HEK293 (cell line): ENCODE measurements at regions not wholly inside any gene's neighbourhood (a gene's known extent, or its start where the extent isn't known, plus 50 kb on each side); places are given as distances from the start of the nearest gene placed in this dataset.

Source experiments
- CTCF ChIA-PET: fragments of 350-600 bp; formaldehyde crosslinking; extraction: SDS; loops from one replicate; lab custom pipeline; 2021; ENCODE audit warnings: antibody characterized with exemption; lab: Yijun Ruan, JAX
- POLR2A ChIA-PET: fragments of 300-600 bp; formaldehyde crosslinking; extraction: SDS; loops from one replicate; lab custom pipeline; 2020; ENCODE audit warnings: antibody characterized with exemption, inconsistent platforms; lab: Yijun Ruan, JAX
- H3K27ac ChIP-seq: fragments of 200-500 bp; sonication (Bioruptor generic); 2 replicates; pipeline ENCODE4 v1.5.1; 2014; ENCODE audit warnings: low read depth, low read length, control low read depth, inconsistent platforms; ENCODE audit errors: extremely low read depth
- H3K36me3 ChIP-seq, 2 experiments: fragments of 200-500 bp in 1 of 2; sonication (Bioruptor generic) in 1 of 2; 1 replicate in 1 of 2; 2 replicates in 1 of 2; pipeline ENCODE4 v1.5.1; 2014 to 2017; ENCODE audit warnings: inconsistent platforms in 2 of 2, low read length in 2 of 2; ENCODE audit not compliant: control insufficient read depth in 2 of 2, insufficient read depth in 1 of 2
- H3K4me1 ChIP-seq: fragments of 200-500 bp; sonication (Bioruptor generic); 2 replicates; pipeline ENCODE4 v1.5.1; 2014; ENCODE audit warnings: mild to moderate bottlenecking, low read length, inconsistent platforms; ENCODE audit not compliant: control insufficient read depth, insufficient read depth
- H3K4me3 ChIP-seq: 2 replicates; pipeline ENCODE4 v1.5.1; 2011; ENCODE audit warnings: low read depth, mild to moderate bottlenecking, control low read depth, low read length, moderate library complexity
- H3K9me3 ChIP-seq: fragments of 200-500 bp; sonication (Bioruptor generic); 2 replicates; pipeline ENCODE4 v1.5.1; 2014; ENCODE audit warnings: low read depth, low read length, inconsistent platforms; ENCODE audit not compliant: control insufficient read depth, insufficient read depth
- CTCF ChIP-seq: fragments of 450-650 bp; formaldehyde crosslinking; IDR thresholded peaks from 2 replicates; pipeline ENCODE4 v1.5.1; 2016; ENCODE audit warnings: missing biosample characterization, missing genetic modification characterization
- GLIS2 ChIP-seq: fragments of 450-650 bp; formaldehyde crosslinking; IDR thresholded peaks from 2 replicates; pipeline ENCODE4 v1.5.1; 2016; ENCODE audit warnings: missing biosample characterization, missing genetic modification characterization
- KLF9 ChIP-seq: fragments of 450-650 bp; formaldehyde crosslinking; IDR thresholded peaks from 2 replicates; pipeline ENCODE4 v1.5.1; 2016; ENCODE audit warnings: missing biosample characterization, missing genetic modification characterization, low read depth
- MYNN ChIP-seq: fragments of 450-650 bp; formaldehyde crosslinking; IDR thresholded peaks from 2 replicates; pipeline ENCODE4 v1.5.1; 2016; ENCODE audit warnings: missing biosample characterization, missing genetic modification characterization, borderline replicate concordance
- ZBTB1 ChIP-seq: fragments of 450-650 bp; formaldehyde crosslinking; IDR thresholded peaks from 2 replicates; pipeline ENCODE4 v1.5.1; 2016; ENCODE audit warnings: missing biosample characterization, missing genetic modification characterization
- ZBTB48 ChIP-seq: fragments of 450-650 bp; formaldehyde crosslinking; IDR thresholded peaks from 2 replicates; pipeline ENCODE4 v1.5.1; 2016; ENCODE audit warnings: missing biosample characterization, missing genetic modification characterization
- ZEB2 ChIP-seq: fragments of 450-650 bp; formaldehyde crosslinking; IDR thresholded peaks from 2 replicates; pipeline ENCODE4 v1.5.1; 2016; ENCODE audit warnings: missing biosample characterization, missing genetic modification characterization
- ZNF266 ChIP-seq: fragments of 450-650 bp; formaldehyde crosslinking; IDR thresholded peaks from 2 replicates; pipeline ENCODE4 v1.5.1; 2016; ENCODE audit warnings: missing biosample characterization, missing genetic modification characterization, low read depth
- ZNF292 ChIP-seq: fragments of 450-650 bp; formaldehyde crosslinking; IDR thresholded peaks from 2 replicates; pipeline ENCODE4 v1.5.1; 2016; ENCODE audit warnings: low read depth, missing biosample characterization, missing genetic modification characterization, borderline replicate concordance
- ZNF366 ChIP-seq: fragments of 450-650 bp; formaldehyde crosslinking; conservative IDR thresholded peaks from 2 replicates; pipeline ENCODE4 v1.5.1; 2016; ENCODE audit warnings: missing biosample characterization, missing genetic modification characterization
- ZNF391 ChIP-seq: fragments of 450-650 bp; formaldehyde crosslinking; IDR thresholded peaks from 2 replicates; pipeline ENCODE4 v1.5.1; 2016; ENCODE audit warnings: low read depth, missing biosample characterization, missing genetic modification characterization, borderline replicate concordance
- ZNF473 ChIP-seq: fragments of 450-650 bp; formaldehyde crosslinking; IDR thresholded peaks from 2 replicates; pipeline ENCODE4 v1.5.1; 2017; ENCODE audit warnings: missing biosample characterization, missing genetic modification characterization
- ZNF513 ChIP-seq: fragments of 450-650 bp; IDR thresholded peaks from 2 replicates; pipeline ENCODE4 v1.5.1; 2018; ENCODE audit warnings: missing biosample characterization, missing genetic modification characterization
- ZNF518A ChIP-seq: fragments of 450-650 bp; formaldehyde crosslinking; conservative IDR thresholded peaks from 2 replicates; pipeline ENCODE4 v1.5.1; 2016; ENCODE audit warnings: low read depth, missing biosample characterization, missing genetic modification characterization
- ZNF654 ChIP-seq: fragments of 450-650 bp; formaldehyde crosslinking; IDR thresholded peaks from 2 replicates; pipeline ENCODE4 v1.5.1; 2016; ENCODE audit warnings: low read depth, missing biosample characterization, missing genetic modification characterization
- ZNF664 ChIP-seq: fragments of 450-650 bp; formaldehyde crosslinking; IDR thresholded peaks from 2 replicates; pipeline ENCODE4 v1.5.1; 2016; ENCODE audit warnings: missing biosample characterization, missing genetic modification characterization
- ZNF707 ChIP-seq: fragments of 450-650 bp; formaldehyde crosslinking; IDR thresholded peaks from 2 replicates; pipeline ENCODE4 v1.5.1; 2016; ENCODE audit warnings: missing biosample characterization, missing genetic modification characterization
- ZNF776 ChIP-seq: fragments of 450-650 bp; formaldehyde crosslinking; IDR thresholded peaks from 2 replicates; pipeline ENCODE4 v1.5.0; 2017; ENCODE audit warnings: missing biosample characterization, missing genetic modification characterization, borderline replicate concordance
- ZNF837 ChIP-seq: fragments of 450-650 bp; formaldehyde crosslinking; IDR thresholded peaks from 2 replicates; pipeline ENCODE4 v1.5.1; 2016; ENCODE audit warnings: missing biosample characterization, missing genetic modification characterization
- ZSCAN4 ChIP-seq: fragments of 450-650 bp; formaldehyde crosslinking; IDR thresholded peaks from 2 replicates; pipeline ENCODE4 v1.5.1; 2017; ENCODE audit warnings: missing biosample characterization, missing genetic modification characterization

GRCh38 chr21:7916329-7917303 is 2604.8 kb upstream of the TPTE start:
- no peak overlapping the region for H3K27ac ChIP-seq
- ChIA-PET CTCF (no interaction called here), POLR2A (no interaction called here)
- TF ChIP-seq KLF9 (tag by site-specific recombination): no peak
- TF ChIP-seq ZNF654 (tag by site-specific recombination): no peak
- TF ChIP-seq ZNF776 (tag by site-specific recombination): no peak
- TF ChIP-seq MYNN (tag by site-specific recombination): no peak
- no peak for TF ChIP-seq ZEB2 (tag by site-specific recombination)
- TF ChIP-seq CTCF (tag by site-specific recombination): no peak
- TF ChIP-seq ZNF707 (tag by site-specific recombination): no peak
- no peak for TF ChIP-seq ZNF518A (tag by site-specific recombination)
- TF ChIP-seq ZNF513 (tag by site-specific recombination): no peak
- no peak for TF ChIP-seq ZNF266 (tag by site-specific recombination)
- no peak for TF ChIP-seq ZBTB1
- no peak for TF ChIP-seq ZNF366 (tag by site-specific recombination)
- no peak for TF ChIP-seq ZNF391 (tag by site-specific recombination)
- no peak for TF ChIP-seq ZBTB48 (tag by site-specific recombination)
- no peak for TF ChIP-seq ZNF473 (tag by site-specific recombination)
- no peak for TF ChIP-seq ZNF837 (tag by site-specific recombination)
- no peak for TF ChIP-seq ZNF664 (tag by site-specific recombination)
- no peak for TF ChIP-seq ZNF292 (tag by site-specific recombination)
- TF ChIP-seq GLIS2: no peak
- no peak for TF ChIP-seq ZSCAN4 (tag by site-specific recombination)
- H3K36me3 ChIP-seq: no peaks in the 10 kb centered on the region
- H3K4me3 ChIP-seq: no peak overlapping the region
- peaks cover 3% of the 10 kb centered on the region for H3K9me3 ChIP-seq
- no peaks in the 10 kb centered on the region for H3K4me1 ChIP-seq
